ENCODE measurements at regions not wholly inside any gene's neighbourhood (a gene's known extent, or its start where the extent isn't known, plus 50 kb on each side); places are given as distances from the start of the nearest gene placed in this dataset.
A peak's percentile ranks its signal among the peaks of the same experiment; 100 is the strongest.

DNA sequence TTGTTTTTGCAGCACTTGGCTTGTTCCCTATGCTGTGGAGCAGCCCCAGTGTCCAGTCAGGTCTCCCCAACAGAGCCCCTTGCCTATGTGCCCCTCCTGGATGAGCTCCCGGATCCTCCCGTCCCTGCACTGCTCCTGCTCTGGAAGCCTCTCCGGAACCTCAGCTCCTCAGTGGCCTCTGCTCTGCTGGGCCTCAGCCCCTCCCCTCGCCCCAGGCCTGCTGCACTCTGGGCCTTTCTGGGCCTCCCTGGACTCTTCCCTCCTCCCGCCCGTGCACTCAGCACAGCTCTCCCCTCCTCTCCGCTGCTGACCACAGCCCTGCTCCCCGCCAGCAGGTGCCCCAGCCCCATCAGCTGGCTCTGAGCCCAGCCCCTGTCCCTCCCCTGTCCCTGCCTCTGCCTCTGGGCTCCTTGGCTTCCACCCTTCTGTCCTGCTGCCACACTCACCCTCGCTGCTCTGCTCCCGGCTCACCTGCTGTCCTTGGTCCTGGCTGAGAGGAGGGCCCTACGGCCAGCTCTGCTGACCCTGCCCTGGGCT lies 102.2 kb downstream of the TMEM121 start:
- TF ChIP-seq, protein P1, sequence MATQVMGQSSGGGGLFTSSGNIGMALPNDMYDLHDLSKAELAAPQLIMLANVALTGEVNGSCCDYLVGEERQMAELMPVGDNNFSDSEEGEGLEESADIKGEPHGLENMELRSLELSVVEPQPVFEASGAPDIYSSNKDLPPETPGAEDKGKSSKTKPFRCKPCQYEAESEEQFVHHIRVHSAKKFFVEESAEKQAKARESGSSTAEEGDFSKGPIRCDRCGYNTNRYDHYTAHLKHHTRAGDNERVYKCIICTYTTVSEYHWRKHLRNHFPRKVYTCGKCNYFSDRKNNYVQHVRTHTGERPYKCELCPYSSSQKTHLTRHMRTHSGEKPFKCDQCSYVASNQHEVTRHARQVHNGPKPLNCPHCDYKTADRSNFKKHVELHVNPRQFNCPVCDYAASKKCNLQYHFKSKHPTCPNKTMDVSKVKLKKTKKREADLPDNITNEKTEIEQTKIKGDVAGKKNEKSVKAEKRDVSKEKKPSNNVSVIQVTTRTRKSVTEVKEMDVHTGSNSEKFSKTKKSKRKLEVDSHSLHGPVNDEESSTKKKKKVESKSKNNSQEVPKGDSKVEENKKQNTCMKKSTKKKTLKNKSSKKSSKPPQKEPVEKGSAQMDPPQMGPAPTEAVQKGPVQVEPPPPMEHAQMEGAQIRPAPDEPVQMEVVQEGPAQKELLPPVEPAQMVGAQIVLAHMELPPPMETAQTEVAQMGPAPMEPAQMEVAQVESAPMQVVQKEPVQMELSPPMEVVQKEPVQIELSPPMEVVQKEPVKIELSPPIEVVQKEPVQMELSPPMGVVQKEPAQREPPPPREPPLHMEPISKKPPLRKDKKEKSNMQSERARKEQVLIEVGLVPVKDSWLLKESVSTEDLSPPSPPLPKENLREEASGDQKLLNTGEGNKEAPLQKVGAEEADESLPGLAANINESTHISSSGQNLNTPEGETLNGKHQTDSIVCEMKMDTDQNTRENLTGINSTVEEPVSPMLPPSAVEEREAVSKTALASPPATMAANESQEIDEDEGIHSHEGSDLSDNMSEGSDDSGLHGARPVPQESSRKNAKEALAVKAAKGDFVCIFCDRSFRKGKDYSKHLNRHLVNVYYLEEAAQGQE (IDR thresholded peaks at IDR 0.05; ENCODE audit: low read depth): peak; percentile 71

DNA sequence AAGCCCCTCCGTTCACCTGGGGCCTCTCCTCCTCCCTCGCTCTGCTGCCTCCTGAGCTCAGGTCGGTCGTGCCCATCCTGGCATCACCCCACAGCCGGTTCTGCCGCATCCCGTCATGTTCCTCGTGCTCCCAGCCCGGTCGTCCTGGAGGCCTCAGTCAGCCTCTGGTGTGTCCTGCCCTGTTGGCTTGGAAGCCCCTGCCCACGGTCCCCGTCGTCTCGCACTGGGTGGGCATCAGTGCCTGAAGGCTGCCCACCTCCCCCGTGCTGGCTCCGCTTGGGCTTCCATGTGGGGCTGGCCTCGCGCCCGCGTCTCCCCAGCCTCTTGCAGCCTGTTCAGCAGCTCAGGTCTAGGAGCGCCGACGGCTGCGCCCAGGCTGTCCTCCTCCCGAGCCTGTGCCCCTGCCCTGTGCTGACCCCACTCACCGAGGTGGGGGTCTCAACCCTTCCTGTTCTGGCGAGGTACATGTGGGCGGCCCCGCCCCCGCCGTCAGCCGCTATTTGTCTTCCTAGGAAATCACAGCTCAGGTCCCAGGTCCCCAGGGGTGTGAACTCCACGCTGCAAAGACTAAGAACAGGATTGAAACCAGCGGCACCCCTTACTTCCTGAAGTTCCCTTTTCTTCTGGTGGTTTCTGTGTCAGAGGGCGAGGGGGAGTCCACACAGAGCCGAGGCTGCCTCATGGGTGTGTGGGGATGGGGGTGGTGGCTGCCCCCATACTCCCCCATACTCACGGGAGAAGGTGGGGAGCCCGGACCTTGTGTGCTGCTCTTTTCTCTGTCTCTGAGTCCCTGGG lies 102.9 kb downstream of the TMEM121 start:
- TF ChIP-seq, protein P1 (IDR thresholded peaks at IDR 0.05; ENCODE audit: low read depth): peak; percentile 4; the same call in 1 of the 2 replicates

DNA sequence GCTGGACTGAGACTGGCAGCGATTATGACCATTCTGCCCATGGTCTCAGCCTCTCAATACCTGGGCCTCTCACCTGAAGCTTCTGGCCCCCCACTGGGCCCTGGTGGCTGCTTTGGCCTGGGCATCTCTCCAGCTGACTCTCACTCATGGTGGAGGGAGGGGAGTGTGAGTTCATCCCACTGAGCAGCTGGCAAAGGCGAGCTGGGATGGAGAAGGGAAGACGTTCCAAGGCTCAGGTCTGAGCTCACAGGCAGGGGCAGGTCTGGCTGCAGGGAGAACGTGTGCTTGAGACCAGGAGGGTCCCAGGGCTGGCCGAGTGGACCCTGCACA lies 103.5 kb downstream of the TMEM121 start:
- TF ChIP-seq TAF1 (IDR thresholded peaks at IDR 0.05; ENCODE audit: low read depth): no peak
- TF ChIP-seq TCF12 (IDR thresholded peaks at IDR 0.05; ENCODE audit: low read depth): no peak
- no peak for TF ChIP-seq TEAD4 (IDR thresholded peaks at IDR 0.05)
- TF ChIP-seq CEBPB (IDR thresholded peaks at IDR 0.05): no peak
- TF ChIP-seq ZBTB7A (IDR thresholded peaks at IDR 0.05; ENCODE audit: low read depth): no peak
- TF ChIP-seq EP300 (IDR thresholded peaks at IDR 0.05; ENCODE audit: borderline replicate concordance): no peak
- TF ChIP-seq RAD21 (IDR thresholded peaks at IDR 0.05; ENCODE audit: low read depth): no peak
- TF ChIP-seq, protein P1 (IDR thresholded peaks at IDR 0.05; ENCODE audit: low read depth): no peak
- TF ChIP-seq, protein P2, sequence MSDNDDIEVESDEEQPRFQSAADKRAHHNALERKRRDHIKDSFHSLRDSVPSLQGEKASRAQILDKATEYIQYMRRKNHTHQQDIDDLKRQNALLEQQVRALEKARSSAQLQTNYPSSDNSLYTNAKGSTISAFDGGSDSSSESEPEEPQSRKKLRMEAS (IDR thresholded peaks at IDR 0.05): no peak
- no peak for TF ChIP-seq EGR1 (IDR thresholded peaks at IDR 0.05)
- TF ChIP-seq CREB1 (IDR thresholded peaks at IDR 0.05; ENCODE audit: low read depth): no peak
- no peak for TF ChIP-seq NFIC (IDR thresholded peaks at IDR 0.05)
- TF ChIP-seq, protein P3, sequence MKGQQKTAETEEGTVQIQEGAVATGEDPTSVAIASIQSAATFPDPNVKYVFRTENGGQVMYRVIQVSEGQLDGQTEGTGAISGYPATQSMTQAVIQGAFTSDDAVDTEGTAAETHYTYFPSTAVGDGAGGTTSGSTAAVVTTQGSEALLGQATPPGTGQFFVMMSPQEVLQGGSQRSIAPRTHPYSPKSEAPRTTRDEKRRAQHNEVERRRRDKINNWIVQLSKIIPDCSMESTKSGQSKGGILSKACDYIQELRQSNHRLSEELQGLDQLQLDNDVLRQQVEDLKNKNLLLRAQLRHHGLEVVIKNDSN (IDR thresholded peaks at IDR 0.05): no peak
- TF ChIP-seq FOXM1 (IDR thresholded peaks at IDR 0.05; ENCODE audit: borderline replicate concordance, low read depth): no peak
- no peak for TF ChIP-seq YY1 (IDR thresholded peaks at IDR 0.05; ENCODE audit: low read depth)

DNA sequence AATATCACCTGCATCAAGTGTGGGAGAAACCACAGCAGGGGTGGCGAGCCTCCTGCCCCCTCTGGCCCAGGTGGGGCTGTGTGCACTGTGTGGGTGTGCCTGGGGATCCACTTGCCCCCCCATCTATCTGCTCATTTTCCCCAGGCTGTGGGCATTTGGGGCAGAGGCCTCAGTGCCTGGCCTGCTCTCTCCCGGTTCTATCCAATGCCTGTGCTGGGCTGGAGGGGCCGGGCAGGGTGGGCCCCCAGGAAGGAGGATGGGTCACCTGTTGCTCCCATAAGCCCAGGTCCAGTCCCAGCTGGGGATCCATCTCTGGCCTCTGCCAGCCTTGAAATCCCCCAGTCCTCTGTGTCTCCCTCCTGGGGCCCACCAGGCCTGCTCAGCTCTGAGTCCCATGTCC lies 105.6 kb downstream of the TMEM121 start:
- TF ChIP-seq EP300 (IDR thresholded peaks at IDR 0.05; ENCODE audit: borderline replicate concordance) (no peak), FOXM1 (IDR thresholded peaks at IDR 0.05; ENCODE audit: borderline replicate concordance, low read depth) (no peak), TAF1 (IDR thresholded peaks at IDR 0.05; ENCODE audit: low read depth) (no peak), RAD21 (IDR thresholded peaks at IDR 0.05; ENCODE audit: low read depth) (no peak), NFIC (IDR thresholded peaks at IDR 0.05) (no peak), TEAD4 (IDR thresholded peaks at IDR 0.05) (no peak), YY1 (IDR thresholded peaks at IDR 0.05; ENCODE audit: low read depth) (no peak), ZBTB7A (IDR thresholded peaks at IDR 0.05; ENCODE audit: low read depth) (no peak), EGR1 (IDR thresholded peaks at IDR 0.05) (no peak), TCF12 (IDR thresholded peaks at IDR 0.05; ENCODE audit: low read depth) (no peak), CREB1 (IDR thresholded peaks at IDR 0.05; ENCODE audit: low read depth) (no peak), CEBPB (IDR thresholded peaks at IDR 0.05) (no peak)
- TF ChIP-seq, protein P3 (IDR thresholded peaks at IDR 0.05): no peak
- TF ChIP-seq, protein P1 (IDR thresholded peaks at IDR 0.05; ENCODE audit: low read depth): no peak
- TF ChIP-seq, protein P2 (IDR thresholded peaks at IDR 0.05): no peak
